Suprapubic skin (tissue), 4 donors: ENCODE measurements at regions not wholly inside any gene's neighbourhood (a gene's known extent, or its start where the extent isn't known, plus 50 kb on each side); places are given as distances from the start of the nearest gene placed in this dataset.

Source experiments
- CTCF ChIP-seq, 2 donors: fragments of 200-600 bp in 1 of 2; fragments of 450-650 bp in 1 of 2; sonication (generic) in 1 of 2; IDR thresholded peaks; one replicate each; pipeline ENCODE4 v1.5.1; 2016 to 2019; ENCODE audit warnings: antibody characterized with exemption in 2 of 2, mild to moderate bottlenecking in 1 of 2, moderate library complexity in 1 of 2
- POLR2A ChIP-seq, 2 donors: fragments of 450-650 bp; IDR thresholded peaks; one replicate each; pipeline ENCODE4 v1.6.1; 2017; ENCODE audit warnings: antibody characterized with exemption in 2 of 2, mild to moderate bottlenecking in 2 of 2, moderate library complexity in 2 of 2
- POLR2AphosphoS5 ChIP-seq, 3 donors: sonication (generic); formaldehyde crosslinking; IDR thresholded peaks; one replicate each; pipeline ENCODE4 v1.6.1; 2017; ENCODE audit warnings: antibody characterized with exemption in 3 of 3

- TF ChIP-seq CTCF (IDR thresholded peaks at IDR 0.05) (no peak), POLR2AphosphoS5 (IDR thresholded peaks at IDR 0.05) (no peak), POLR2A (IDR thresholded peaks at IDR 0.05) (no peak)
These were observed 393.1 kb downstream of the EFNA5 start for GRCh38 chr5:107277485-107278125.
